ENCODE measurements at regions not wholly inside any gene's neighbourhood (a gene's known extent, or its start where the extent isn't known, plus 50 kb on each side); places are given as distances from the start of the nearest gene placed in this dataset.
"Not testable (repeated sequence)": the region's sequence is repeated elsewhere in the genome, so short reads cannot be mapped to it uniquely, and the experiment has no call there.

- no peaks in the 10 kb centered on the region; the same call in 1 of the 2 replicates for H3K9me3 ChIP-seq (replicated peaks)
- no peak for DNase-seq (ENCODE audit: low read depth in 1 of 2, low spot score in 2 of 2)
- no peak overlapping the region for H3K27ac ChIP-seq
- H3K4me3 ChIP-seq, result no peak overlapping the region
- no peaks in the 10 kb centered on the region for H3K4me1 ChIP-seq (replicated peaks)
- H3K27me3 ChIP-seq (replicated peaks), result peaks cover 5% of the 10 kb centered on the region; the same call in 1 of the 2 replicates
- H3K36me3 ChIP-seq, result no peaks in the 10 kb centered on the region
These were observed 57.3 kb upstream of the HABP2 start for GRCh38 chr10:113495553-113495952.

GRCh38 chr10:113496111-113497109 is 56.4 kb upstream of the HABP2 start:
- Histone ChIP-seq H3K27me3 (replicated peaks) (peaks cover 5% of the 10 kb centered on the region; the same call in 1 of the 2 replicates), H3K9me3 (replicated peaks) (no peaks in the 10 kb centered on the region; the same call in 1 of the 2 replicates), H3K36me3 (no peaks in the 10 kb centered on the region), H3K4me3 (no peak overlapping the region), H3K27ac (no peak overlapping the region), H3K4me1 (replicated peaks) (no peaks in the 10 kb centered on the region)
- DNase-seq (ENCODE audit: low read depth in 1 of 2, low spot score in 2 of 2), result no peak

- Histone ChIP-seq H3K4me3 (no peak overlapping the region), H3K27me3 (replicated peaks) (0 out of 2 replicates have a peak, but pooled peaks cover 5% of the 10 kb centered on the region), H3K27ac (no peak overlapping the region), H3K4me1 (replicated peaks) (no peaks in the 10 kb centered on the region), H3K9me3 (replicated peaks) (no peaks in the 10 kb centered on the region; the same call in 1 of the 2 replicates), H3K36me3 (no peaks in the 10 kb centered on the region)
- no peak for DNase-seq (ENCODE audit: low read depth in 1 of 2, low spot score in 2 of 2)
These were observed 55.7 kb upstream of the HABP2 start for GRCh38 chr10:113497198-113497597.

GRCh38 chr10:113498997-113499396 is 53.9 kb upstream of the HABP2 start:
- Histone ChIP-seq H3K4me3 (no peak overlapping the region), H3K27ac (no peak overlapping the region), H3K27me3 (replicated peaks) (0 out of 2 replicates have a peak, but pooled peaks cover 1% of the 10 kb centered on the region), H3K4me1 (replicated peaks) (no peaks in the 10 kb centered on the region), H3K36me3 (no peaks in the 10 kb centered on the region), H3K9me3 (replicated peaks) (no peaks in the 10 kb centered on the region)
- DNase-seq (ENCODE audit: low read depth in 1 of 2, low spot score in 2 of 2), result no peak

GRCh38 chr10:113499806-113500205 is 53.0 kb upstream of the HABP2 start:
- Histone ChIP-seq H3K27me3 (replicated peaks) (no peaks in the 10 kb centered on the region), H3K36me3 (no peaks in the 10 kb centered on the region), H3K4me1 (replicated peaks) (no peaks in the 10 kb centered on the region), H3K4me3 (no peak overlapping the region), H3K27ac (no peak overlapping the region), H3K9me3 (replicated peaks) (no peaks in the 10 kb centered on the region)
- DNase-seq (ENCODE audit: low read depth in 1 of 2, low spot score in 2 of 2), result no peak

- DNase-seq (ENCODE audit: low read depth in 1 of 2, low spot score in 2 of 2); H3K36me3 ChIP-seq; H3K4me1 ChIP-seq (replicated peaks); H3K4me3 ChIP-seq; H3K27me3 ChIP-seq (replicated peaks); H3K27ac ChIP-seq; H3K9me3 ChIP-seq (replicated peaks): not testable (repeated sequence)
These were observed 51.8 kb upstream of the HABP2 start for GRCh38 chr10:113501031-113501430.

Measured in SJSA1 (cell line).